ENCODE measurements at regions not wholly inside any gene's neighbourhood (a gene's known extent, or its start where the extent isn't known, plus 50 kb on each side); places are given as distances from the start of the nearest gene placed in this dataset.
"Not testable (repeated sequence)": the region's sequence is repeated elsewhere in the genome, so short reads cannot be mapped to it uniquely, and the experiment has no call there.

DNA sequence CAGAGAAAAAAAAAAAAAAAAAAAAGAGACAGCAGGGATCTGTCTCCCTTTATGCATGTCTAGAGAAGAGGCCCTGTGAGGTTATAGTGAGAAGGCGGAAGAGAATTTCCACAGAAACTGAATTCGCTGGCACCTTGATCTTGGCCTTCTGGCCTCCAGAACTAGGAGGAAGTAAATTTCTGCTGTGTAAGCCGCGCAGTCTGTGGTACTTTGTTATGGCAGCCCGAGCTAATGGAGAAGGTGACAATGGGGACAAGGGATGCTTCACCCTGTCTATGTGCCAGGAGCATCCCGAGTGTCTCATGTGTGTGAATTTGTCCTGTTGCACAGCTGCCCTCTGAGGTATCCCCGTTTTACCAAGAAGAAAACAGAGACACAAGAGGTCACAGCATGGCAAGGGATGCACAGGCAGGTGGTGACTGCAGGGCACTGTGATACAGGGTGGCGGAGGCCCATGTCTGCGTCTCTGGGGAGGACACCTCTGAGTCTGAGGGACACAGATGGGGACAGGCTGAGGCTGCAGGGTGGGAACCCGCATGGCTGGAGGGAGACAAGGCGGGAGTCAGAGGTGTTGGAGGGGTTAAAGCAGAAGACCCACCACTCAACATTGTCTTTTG lies 100.3 kb downstream of the CRLF3 start:
- TF ChIP-seq, protein P1, sequence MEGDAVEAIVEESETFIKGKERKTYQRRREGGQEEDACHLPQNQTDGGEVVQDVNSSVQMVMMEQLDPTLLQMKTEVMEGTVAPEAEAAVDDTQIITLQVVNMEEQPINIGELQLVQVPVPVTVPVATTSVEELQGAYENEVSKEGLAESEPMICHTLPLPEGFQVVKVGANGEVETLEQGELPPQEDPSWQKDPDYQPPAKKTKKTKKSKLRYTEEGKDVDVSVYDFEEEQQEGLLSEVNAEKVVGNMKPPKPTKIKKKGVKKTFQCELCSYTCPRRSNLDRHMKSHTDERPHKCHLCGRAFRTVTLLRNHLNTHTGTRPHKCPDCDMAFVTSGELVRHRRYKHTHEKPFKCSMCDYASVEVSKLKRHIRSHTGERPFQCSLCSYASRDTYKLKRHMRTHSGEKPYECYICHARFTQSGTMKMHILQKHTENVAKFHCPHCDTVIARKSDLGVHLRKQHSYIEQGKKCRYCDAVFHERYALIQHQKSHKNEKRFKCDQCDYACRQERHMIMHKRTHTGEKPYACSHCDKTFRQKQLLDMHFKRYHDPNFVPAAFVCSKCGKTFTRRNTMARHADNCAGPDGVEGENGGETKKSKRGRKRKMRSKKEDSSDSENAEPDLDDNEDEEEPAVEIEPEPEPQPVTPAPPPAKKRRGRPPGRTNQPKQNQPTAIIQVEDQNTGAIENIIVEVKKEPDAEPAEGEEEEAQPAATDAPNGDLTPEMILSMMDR (IDR thresholded peaks at IDR 0.05), result not testable (repeated sequence)
- not testable (repeated sequence) for TF ChIP-seq POLR2A (IDR thresholded peaks at IDR 0.05)
